Neutrophil (primary cell): ENCODE measurements at regions not wholly inside any gene's neighbourhood (a gene's known extent, or its start where the extent isn't known, plus 50 kb on each side); places are given as distances from the start of the nearest gene placed in this dataset.

Experiments
- H3K27ac ChIP-seq: fragments of 200-600 bp; sonication (generic); 2 replicates; pipeline ENCODE4 v1.5.1; 2016; ENCODE audit warnings: mild to moderate bottlenecking, moderate library complexity
- H3K27me3 ChIP-seq: fragments of 200-600 bp; sonication (generic); 2 replicates; pipeline ENCODE4 v1.6.0; 2016; ENCODE audit warnings: mild to moderate bottlenecking
- H3K36me3 ChIP-seq: fragments of 200-600 bp; sonication (generic); 2 replicates; pipeline ENCODE4 v1.5.1; 2017
- H3K4me1 ChIP-seq, 2 experiments: fragments of 200-600 bp in 1 of 2; sonication (generic) in 1 of 2; 1 replicate in 1 of 2; 2 replicates in 1 of 2; pipeline versions ENCODE4 v1.5.1 to v1.6.1; 2013 to 2016; ENCODE audit warnings: low read depth in 1 of 2, low read length in 1 of 2, mild to moderate bottlenecking in 1 of 2, moderate library complexity in 1 of 2; ENCODE audit not compliant: control insufficient read depth in 1 of 2, insufficient read depth in 1 of 2
- H3K4me3 ChIP-seq, 2 experiments: fragments of 200-600 bp in 1 of 2; sonication (generic) in 1 of 2; 1 replicate in 1 of 2; 2 replicates in 1 of 2; pipeline ENCODE4 v1.5.1; 2013 to 2016; ENCODE audit warnings: low read depth in 1 of 2, low read length in 1 of 2, mild to moderate bottlenecking in 1 of 2, moderate library complexity in 1 of 2
- H3K9me3 ChIP-seq: fragments of 200-600 bp; sonication (generic); 2 replicates; pipeline ENCODE4 v1.5.1; 2016
- TF ChIP-seq, protein P1 (sequence below): fragments of 200-600 bp; sonication (generic); IDR thresholded peaks from 2 replicates; pipeline ENCODE4 v1.5.1; 2016; ENCODE audit warnings: antibody characterized with exemption

- no peaks in the 10 kb centered on the region for H3K27me3 ChIP-seq
- H3K36me3 ChIP-seq: no peaks in the 10 kb centered on the region
- TF ChIP-seq, protein P1, sequence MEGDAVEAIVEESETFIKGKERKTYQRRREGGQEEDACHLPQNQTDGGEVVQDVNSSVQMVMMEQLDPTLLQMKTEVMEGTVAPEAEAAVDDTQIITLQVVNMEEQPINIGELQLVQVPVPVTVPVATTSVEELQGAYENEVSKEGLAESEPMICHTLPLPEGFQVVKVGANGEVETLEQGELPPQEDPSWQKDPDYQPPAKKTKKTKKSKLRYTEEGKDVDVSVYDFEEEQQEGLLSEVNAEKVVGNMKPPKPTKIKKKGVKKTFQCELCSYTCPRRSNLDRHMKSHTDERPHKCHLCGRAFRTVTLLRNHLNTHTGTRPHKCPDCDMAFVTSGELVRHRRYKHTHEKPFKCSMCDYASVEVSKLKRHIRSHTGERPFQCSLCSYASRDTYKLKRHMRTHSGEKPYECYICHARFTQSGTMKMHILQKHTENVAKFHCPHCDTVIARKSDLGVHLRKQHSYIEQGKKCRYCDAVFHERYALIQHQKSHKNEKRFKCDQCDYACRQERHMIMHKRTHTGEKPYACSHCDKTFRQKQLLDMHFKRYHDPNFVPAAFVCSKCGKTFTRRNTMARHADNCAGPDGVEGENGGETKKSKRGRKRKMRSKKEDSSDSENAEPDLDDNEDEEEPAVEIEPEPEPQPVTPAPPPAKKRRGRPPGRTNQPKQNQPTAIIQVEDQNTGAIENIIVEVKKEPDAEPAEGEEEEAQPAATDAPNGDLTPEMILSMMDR: no peak
- H3K9me3 ChIP-seq: no peaks in the 10 kb centered on the region
- no peaks in the 10 kb centered on the region for H3K4me1 ChIP-seq
- H3K4me3 ChIP-seq: no peak overlapping the region
- H3K27ac ChIP-seq: no peak overlapping the region
These were observed 378.5 kb upstream of the CD180 start for GRCh38 chr5:67575087-67575486.

- no peaks in the 10 kb centered on the region for H3K9me3 ChIP-seq
- no peak overlapping the region for H3K27ac ChIP-seq
- H3K4me3 ChIP-seq: no peak overlapping the region
- H3K4me1 ChIP-seq: no peaks in the 10 kb centered on the region
- H3K36me3 ChIP-seq: no peaks in the 10 kb centered on the region
- H3K27me3 ChIP-seq: no peaks in the 10 kb centered on the region
- TF ChIP-seq, protein P1: no peak
These were observed 364.7 kb upstream of the CD180 start for GRCh38 chr5:67561151-67561932.

DNA sequence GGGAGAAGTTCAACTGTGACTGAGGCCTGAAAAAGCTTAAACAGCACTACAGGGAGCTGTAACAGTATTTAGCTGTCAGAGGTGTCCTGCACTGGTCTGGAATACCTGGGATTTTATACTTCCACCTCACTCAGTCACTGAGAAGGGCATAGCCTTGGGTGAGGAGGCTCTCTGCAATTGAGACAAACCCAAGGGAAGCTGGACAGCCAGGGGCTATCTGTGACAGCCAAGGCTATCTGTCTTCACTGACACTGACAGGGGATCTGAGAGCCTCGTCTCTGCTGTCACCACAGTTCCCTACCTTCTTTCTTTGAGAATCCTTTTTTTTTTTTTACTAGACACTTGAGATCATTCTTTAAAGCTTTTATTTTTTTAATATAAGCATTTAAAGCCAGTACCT lies 356.2 kb upstream of the CD180 start:
- TF ChIP-seq, protein P1: no peak
- Histone ChIP-seq H3K27me3 (no peaks in the 10 kb centered on the region), H3K9me3 (no peaks in the 10 kb centered on the region), H3K36me3 (no peaks in the 10 kb centered on the region), H3K27ac (no peak overlapping the region), H3K4me3 (no peak overlapping the region), H3K4me1 (no peaks in the 10 kb centered on the region)

- Histone ChIP-seq H3K27me3 (no peaks in the 10 kb centered on the region), H3K4me1 (no peaks in the 10 kb centered on the region), H3K36me3 (no peaks in the 10 kb centered on the region), H3K4me3 (no peak overlapping the region), H3K9me3 (no peaks in the 10 kb centered on the region), H3K27ac (no peak overlapping the region)
- TF ChIP-seq, protein P1: no peak
These were observed 353.3 kb upstream of the CD180 start for GRCh38 chr5:67549947-67550346.

DNA sequence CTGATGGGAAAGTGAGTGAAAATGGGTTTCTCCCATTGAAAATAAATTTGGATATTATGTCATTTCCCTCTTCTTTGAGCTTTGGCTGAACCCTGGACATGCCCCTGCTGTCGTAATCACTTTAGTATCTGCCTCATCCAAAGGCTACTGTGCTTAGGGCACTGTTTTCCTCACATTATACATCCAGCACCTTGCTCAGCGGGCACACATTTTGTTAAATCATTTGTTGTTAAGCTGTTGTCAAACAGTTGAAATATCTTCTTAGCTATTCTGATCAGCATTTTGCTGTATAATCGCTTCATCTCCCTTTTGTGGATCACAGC lies 352.7 kb upstream of the CD180 start:
- no peak overlapping the region for H3K27ac ChIP-seq
- no peaks in the 10 kb centered on the region for H3K4me1 ChIP-seq
- no peak overlapping the region for H3K4me3 ChIP-seq
- TF ChIP-seq, protein P1: no peak
- H3K36me3 ChIP-seq: no peaks in the 10 kb centered on the region
- H3K27me3 ChIP-seq: no peaks in the 10 kb centered on the region
- H3K9me3 ChIP-seq: no peaks in the 10 kb centered on the region
